Endothelial cell of umbilical vein (primary cell): ENCODE measurements at regions not wholly inside any gene's neighbourhood (a gene's known extent, or its start where the extent isn't known, plus 50 kb on each side); places are given as distances from the start of the nearest gene placed in this dataset.

Experiments
- BruUV-seq: library from RNA; stranded (reverse); fragments of 400-500 nt; replicated peaks from 2 replicates; lab custom pipeline; 2021; lab: Mats Ljungman, UMichigan
- CTCF ChIA-PET: fragments of 300-600, 350-600 bp; sonication (Branson Sonifier 250); formaldehyde crosslinking; loops from one replicate; lab custom pipeline; 2021; ENCODE audit warnings: antibody characterized with exemption, inconsistent platforms; lab: Charles Lee
- POLR2A ChIA-PET: fragments of 300-600, 350-600 bp; sonication (Branson Sonifier 250); formaldehyde crosslinking; loops from one replicate; lab custom pipeline; 2021; ENCODE audit warnings: antibody characterized with exemption, inconsistent platforms; lab: Charles Lee
- DNase-seq: peaks from one replicate; pipeline ENCODE4 v3.0.0-alpha.2; 2011; ENCODE audit warnings: low read depth, low spot score
- FAIRE-seq: peaks from 2 replicates; lab custom pipeline; 2011; peaks lifted over from hg19 to GRCh38; lab: Jason Lieb, UNC
- H2AFZ ChIP-seq: 2 replicates; pipeline ENCODE4 v1.6.0; 2012; ENCODE audit warnings: low read depth, low read length, control low read depth, inconsistent platforms
- H3K27ac ChIP-seq: 2 replicates; pipeline ENCODE4 v1.5.1; 2011; ENCODE audit warnings: low read depth, mild to moderate bottlenecking, control low read depth, low read length, moderate library complexity; ENCODE audit not compliant: insufficient read depth
- H3K27me3 ChIP-seq, 2 experiments: 2 replicates each; pipeline versions ENCODE4 v1.6.0 to v1.6.1; 2011; ENCODE audit warnings: low read length in 2 of 2, mixed read lengths in 1 of 2; ENCODE audit not compliant: control insufficient read depth in 2 of 2, insufficient read depth in 2 of 2
- H3K36me3 ChIP-seq, 2 experiments: 2 replicates in 1 of 2; 3 replicates in 1 of 2; pipeline ENCODE4 v1.5.1; 2011; ENCODE audit warnings: low read length in 2 of 2, mild to moderate bottlenecking in 1 of 2, moderate library complexity in 1 of 2; ENCODE audit not compliant: control insufficient read depth in 2 of 2, insufficient read depth in 2 of 2; ENCODE audit errors: extremely low read depth in 1 of 2
- H3K4me1 ChIP-seq: 3 replicates; pipeline ENCODE4 v1.5.1; 2011; ENCODE audit warnings: mild to moderate bottlenecking, low read length; ENCODE audit not compliant: control insufficient read depth, insufficient read depth; ENCODE audit errors: extremely low read depth
- H3K4me2 ChIP-seq: 2 replicates; pipeline ENCODE4 v1.6.1; 2011; ENCODE audit warnings: low read length, control low read depth, mixed read lengths; ENCODE audit not compliant: insufficient read depth
- H3K4me3 ChIP-seq, 3 experiments: fragments of 200-600 bp in 1 of 3; sonication (generic), shearing (Covaris generic) in 1 of 3; replicated peaks in 1 of 3; 2 replicates each; pipeline ENCODE4 v1.5.1; 2011 to 2016; ENCODE audit warnings: control low read depth in 3 of 3, low read length in 3 of 3, mild to moderate bottlenecking in 2 of 3, inconsistent platforms in 1 of 3, low read depth in 1 of 3, moderate library complexity in 1 of 3; ENCODE audit not compliant: insufficient read depth in 1 of 3
- H3K79me2 ChIP-seq: 2 replicates; pipeline ENCODE4 v1.6.0; 2012; ENCODE audit warnings: low read length, inconsistent platforms; ENCODE audit not compliant: control insufficient read depth, insufficient read depth
- H3K9ac ChIP-seq: replicated peaks from 2 replicates; pipeline ENCODE3; 2011; ENCODE audit warnings: low read length, control low read depth; ENCODE audit not compliant: insufficient read depth; ENCODE audit errors: extremely low read depth
- H3K9me1 ChIP-seq: replicated peaks from 3 replicates; pipeline ENCODE4 v1.6.0; 2011; ENCODE audit warnings: mild to moderate bottlenecking, low read length; ENCODE audit not compliant: control insufficient read depth, insufficient read depth; ENCODE audit errors: extremely low read depth
- H3K9me3 ChIP-seq: replicated peaks from 2 replicates; pipeline ENCODE4 v1.5.1; 2012; ENCODE audit warnings: low read length, inconsistent platforms; ENCODE audit not compliant: control insufficient read depth, insufficient read depth
- H4K20me1 ChIP-seq: replicated peaks from 2 replicates; pipeline ENCODE3; 2011; ENCODE audit warnings: mild to moderate bottlenecking, low read length; ENCODE audit not compliant: control insufficient read depth, insufficient read depth; ENCODE audit errors: extremely low read depth
- FOS ChIP-seq: IDR thresholded peaks from 2 replicates; pipeline ENCODE4 v1.6.1; 2011; ENCODE audit warnings: mild to moderate bottlenecking, low read length, moderate library complexity, borderline replicate concordance; ENCODE audit not compliant: insufficient read depth
- GATA2 ChIP-seq: IDR thresholded peaks from 2 replicates; pipeline ENCODE4 v1.7.0; 2011; ENCODE audit warnings: low read depth, mild to moderate bottlenecking, moderate library complexity, mixed read lengths, low read length; ENCODE audit not compliant: insufficient read length, insufficient read depth
- JUN ChIP-seq: IDR thresholded peaks from 2 replicates; pipeline ENCODE4 v1.6.1; 2011; ENCODE audit warnings: borderline replicate concordance, low read depth; ENCODE audit not compliant: insufficient read length, insufficient read depth
- MYC ChIP-seq: IDR thresholded peaks from one replicate; pipeline ENCODE4 v1.6.1; 2011; ENCODE audit warnings: mild to moderate bottlenecking, low read depth, low read length
- POLR2A ChIP-seq: IDR thresholded peaks from 2 replicates; pipeline ENCODE4 v1.6.1; 2012; ENCODE audit warnings: low read depth, mild to moderate bottlenecking, control low read depth, low read length
- POLR2AphosphoS5 ChIP-seq: IDR thresholded peaks from 2 replicates; pipeline ENCODE4 v1.6.1; 2012; ENCODE audit warnings: low read depth, mild to moderate bottlenecking, control low read depth, low read length, moderate library complexity; ENCODE audit not compliant: insufficient read depth
- dilution Hi-C: fragments of 300-500 bp; cut with MboI; formaldehyde crosslinking; loops from one replicate; pipeline ENCODE4 v1.15.0; 2019; ENCODE audit warnings: low sequenced_read_pairs; ENCODE audit not compliant: extremely low pct_ligation_motif_present
- intact Hi-C: fragments of 100-400 bp; cut with micrococcal nuclease; formaldehyde crosslinking; loops from one replicate; pipeline ENCODE4 v1.10.0; 2022
- TF ChIP-seq, protein P1 (sequence below), 2 donors: IDR thresholded peaks; 1 replicate in 1 of 2; 2 replicates in 1 of 2; pipeline ENCODE4 v1.5.1; 2011; ENCODE audit warnings: low read length in 2 of 2, mild to moderate bottlenecking in 2 of 2, moderate library complexity in 2 of 2, control low read depth in 1 of 2, inconsistent platforms in 1 of 2, low read depth in 1 of 2; ENCODE audit not compliant: insufficient read depth in 1 of 2; ENCODE audit errors: extremely low read depth in 1 of 2
- TF ChIP-seq, protein P2 (sequence below): IDR thresholded peaks from 2 replicates; pipeline ENCODE4 v1.6.1; 2011; ENCODE audit not compliant: insufficient read depth, insufficient read length

DNA sequence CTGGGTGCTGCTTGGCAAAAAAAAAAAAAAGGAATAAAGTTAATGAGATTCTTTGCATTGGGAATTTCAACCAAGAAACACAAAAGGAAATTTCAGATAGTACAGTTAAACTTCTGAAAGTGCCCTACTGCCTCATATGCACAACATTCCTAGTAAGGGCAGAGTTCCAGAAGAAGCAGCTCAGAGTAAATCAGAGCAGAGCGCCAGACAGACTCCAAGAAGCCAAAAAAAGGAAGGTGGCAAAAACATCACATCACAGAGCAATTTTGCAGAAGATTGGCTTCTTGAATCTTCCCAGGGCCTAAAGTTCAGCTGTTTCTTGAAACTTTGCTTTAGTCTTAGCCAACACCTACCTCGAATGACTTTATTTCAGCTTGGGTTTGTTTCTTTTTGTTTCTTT lies 544.1 kb downstream of the XPNPEP1 start:
- dilution Hi-C loops, result no loop called here
- Histone ChIP-seq H3K79me2 (no peaks in the 10 kb centered on the region), H3K4me3 (no peak overlapping the region), H3K9me3 (peaks cover 8% of the 10 kb centered on the region), H3K4me2 (no peak overlapping the region), H3K36me3 (no peaks in the 10 kb centered on the region), H3K9me1 (no peaks in the 10 kb centered on the region), H4K20me1 (no peaks in the 10 kb centered on the region), H3K9ac (no peak overlapping the region), H3K27ac (no peak overlapping the region), H3K27me3 (no peaks in the 10 kb centered on the region), H2AFZ (no peak overlapping the region), H3K4me1 (no peaks in the 10 kb centered on the region)
- intact Hi-C loops, result no loop called here
- FAIRE-seq (no peak), DNase-seq (no peak)
- TF ChIP-seq POLR2AphosphoS5 (no peak), GATA2 (no peak), POLR2A (no peak), FOS (no peak), JUN (no peak), MYC (no peak)
- TF ChIP-seq, protein P1, sequence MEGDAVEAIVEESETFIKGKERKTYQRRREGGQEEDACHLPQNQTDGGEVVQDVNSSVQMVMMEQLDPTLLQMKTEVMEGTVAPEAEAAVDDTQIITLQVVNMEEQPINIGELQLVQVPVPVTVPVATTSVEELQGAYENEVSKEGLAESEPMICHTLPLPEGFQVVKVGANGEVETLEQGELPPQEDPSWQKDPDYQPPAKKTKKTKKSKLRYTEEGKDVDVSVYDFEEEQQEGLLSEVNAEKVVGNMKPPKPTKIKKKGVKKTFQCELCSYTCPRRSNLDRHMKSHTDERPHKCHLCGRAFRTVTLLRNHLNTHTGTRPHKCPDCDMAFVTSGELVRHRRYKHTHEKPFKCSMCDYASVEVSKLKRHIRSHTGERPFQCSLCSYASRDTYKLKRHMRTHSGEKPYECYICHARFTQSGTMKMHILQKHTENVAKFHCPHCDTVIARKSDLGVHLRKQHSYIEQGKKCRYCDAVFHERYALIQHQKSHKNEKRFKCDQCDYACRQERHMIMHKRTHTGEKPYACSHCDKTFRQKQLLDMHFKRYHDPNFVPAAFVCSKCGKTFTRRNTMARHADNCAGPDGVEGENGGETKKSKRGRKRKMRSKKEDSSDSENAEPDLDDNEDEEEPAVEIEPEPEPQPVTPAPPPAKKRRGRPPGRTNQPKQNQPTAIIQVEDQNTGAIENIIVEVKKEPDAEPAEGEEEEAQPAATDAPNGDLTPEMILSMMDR (IDR thresholded peaks at IDR 0.05; ENCODE audit: extremely low read depth in 1 of 2, insufficient read depth in 1 of 2, low read depth in 1 of 2, low read length in 2 of 2), result no peak
- TF ChIP-seq, protein P2, sequence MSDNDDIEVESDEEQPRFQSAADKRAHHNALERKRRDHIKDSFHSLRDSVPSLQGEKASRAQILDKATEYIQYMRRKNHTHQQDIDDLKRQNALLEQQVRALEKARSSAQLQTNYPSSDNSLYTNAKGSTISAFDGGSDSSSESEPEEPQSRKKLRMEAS, result no peak
- no TSS peak for BruUV-seq
- ChIA-PET POLR2A (no interaction called here), CTCF (no interaction called here)
